HEK293 (cell line): ENCODE measurements at regions not wholly inside any gene's neighbourhood (a gene's known extent, or its start where the extent isn't known, plus 50 kb on each side); places are given as distances from the start of the nearest gene placed in this dataset.

Source experiments
- CTCF ChIA-PET: fragments of 350-600 bp; formaldehyde crosslinking; extraction: SDS; loops from one replicate; lab custom pipeline; 2021; ENCODE audit warnings: antibody characterized with exemption; lab: Yijun Ruan, JAX
- POLR2A ChIA-PET: fragments of 300-600 bp; formaldehyde crosslinking; extraction: SDS; loops from one replicate; lab custom pipeline; 2020; ENCODE audit warnings: antibody characterized with exemption, inconsistent platforms; lab: Yijun Ruan, JAX
- H3K27ac ChIP-seq: fragments of 200-500 bp; sonication (Bioruptor generic); 2 replicates; pipeline ENCODE4 v1.5.1; 2014; ENCODE audit warnings: low read depth, low read length, control low read depth, inconsistent platforms; ENCODE audit errors: extremely low read depth
- H3K36me3 ChIP-seq, 2 experiments: fragments of 200-500 bp in 1 of 2; sonication (Bioruptor generic) in 1 of 2; 1 replicate in 1 of 2; 2 replicates in 1 of 2; pipeline ENCODE4 v1.5.1; 2014 to 2017; ENCODE audit warnings: inconsistent platforms in 2 of 2, low read length in 2 of 2; ENCODE audit not compliant: control insufficient read depth in 2 of 2, insufficient read depth in 1 of 2
- H3K4me1 ChIP-seq: fragments of 200-500 bp; sonication (Bioruptor generic); 2 replicates; pipeline ENCODE4 v1.5.1; 2014; ENCODE audit warnings: mild to moderate bottlenecking, low read length, inconsistent platforms; ENCODE audit not compliant: control insufficient read depth, insufficient read depth
- H3K4me3 ChIP-seq: 2 replicates; pipeline ENCODE4 v1.5.1; 2011; ENCODE audit warnings: low read depth, mild to moderate bottlenecking, control low read depth, low read length, moderate library complexity
- H3K9me3 ChIP-seq: fragments of 200-500 bp; sonication (Bioruptor generic); 2 replicates; pipeline ENCODE4 v1.5.1; 2014; ENCODE audit warnings: low read depth, low read length, inconsistent platforms; ENCODE audit not compliant: control insufficient read depth, insufficient read depth
- FEZF1 ChIP-seq: fragments of 450-650 bp; formaldehyde crosslinking; IDR thresholded peaks from 2 replicates; pipeline ENCODE4 v1.5.1; 2016; ENCODE audit warnings: missing biosample characterization, missing genetic modification characterization
- GFI1B ChIP-seq: fragments of 450-650 bp; formaldehyde crosslinking; IDR thresholded peaks from 2 replicates; pipeline ENCODE4 v1.5.1; 2016; ENCODE audit warnings: missing biosample characterization, missing genetic modification characterization
- GLI4 ChIP-seq: fragments of 450-650 bp; formaldehyde crosslinking; IDR thresholded peaks from 2 replicates; pipeline ENCODE4 v1.5.1; 2016; ENCODE audit warnings: missing biosample characterization, missing genetic modification characterization
- HOXC10 ChIP-seq: sonication (generic); formaldehyde crosslinking; IDR thresholded peaks from 2 replicates; pipeline ENCODE4 v1.8.1; 2023; ENCODE audit warnings: mild to moderate bottlenecking, missing genetic modification reagents
- KLF10 ChIP-seq: fragments of 450-650 bp; IDR thresholded peaks from 2 replicates; pipeline ENCODE4 v1.5.1; 2018; ENCODE audit warnings: missing biosample characterization, mild to moderate bottlenecking, missing genetic modification characterization
- KLF17 ChIP-seq: fragments of 450-650 bp; formaldehyde crosslinking; IDR thresholded peaks from 2 replicates; pipeline ENCODE4 v1.5.1; 2016; ENCODE audit warnings: missing biosample characterization, missing genetic modification characterization
- MYNN ChIP-seq: fragments of 450-650 bp; formaldehyde crosslinking; IDR thresholded peaks from 2 replicates; pipeline ENCODE4 v1.5.1; 2016; ENCODE audit warnings: missing biosample characterization, missing genetic modification characterization, borderline replicate concordance
- PRDM2 ChIP-seq: fragments of 450-650 bp; formaldehyde crosslinking; IDR thresholded peaks from 2 replicates; pipeline ENCODE4 v1.5.1; 2016; ENCODE audit warnings: missing biosample characterization, missing genetic modification characterization, borderline replicate concordance
- ZBTB1 ChIP-seq: fragments of 450-650 bp; formaldehyde crosslinking; IDR thresholded peaks from 2 replicates; pipeline ENCODE4 v1.5.1; 2016; ENCODE audit warnings: missing biosample characterization, missing genetic modification characterization
- ZBTB26 ChIP-seq: fragments of 450-650 bp; formaldehyde crosslinking; optimal IDR thresholded peaks from 2 replicates; pipeline ENCODE3; 2016; ENCODE audit warnings: missing biosample characterization, mild to moderate bottlenecking, missing genetic modification characterization
- ZBTB44 ChIP-seq: fragments of 450-650 bp; IDR thresholded peaks from 2 replicates; pipeline ENCODE4 v1.5.1; 2018; ENCODE audit warnings: missing biosample characterization, mild to moderate bottlenecking, missing genetic modification characterization
- ZNF16 ChIP-seq: fragments of 450-650 bp; formaldehyde crosslinking; IDR thresholded peaks from 2 replicates; pipeline ENCODE4 v1.5.1; 2016; ENCODE audit warnings: low read depth, missing biosample characterization, missing genetic modification characterization
- ZNF26 ChIP-seq: fragments of 450-650 bp; formaldehyde crosslinking; IDR thresholded peaks from 2 replicates; pipeline ENCODE4 v1.5.1; 2016; ENCODE audit warnings: missing biosample characterization, missing genetic modification characterization
- ZNF362 ChIP-seq: fragments of 450-650 bp; formaldehyde crosslinking; IDR thresholded peaks from 2 replicates; pipeline ENCODE4 v1.5.1; 2016; ENCODE audit warnings: missing biosample characterization, missing genetic modification characterization
- ZNF404 ChIP-seq: fragments of 450-650 bp; formaldehyde crosslinking; IDR thresholded peaks from 2 replicates; pipeline ENCODE4 v1.5.1; 2017; ENCODE audit warnings: missing biosample characterization, missing genetic modification characterization
- ZNF571 ChIP-seq: fragments of 450-650 bp; formaldehyde crosslinking; IDR thresholded peaks from 2 replicates; pipeline ENCODE4 v1.5.0; 2017; ENCODE audit warnings: missing biosample characterization, missing genetic modification characterization
- ZNF645 ChIP-seq: fragments of 450-650 bp; formaldehyde crosslinking; IDR thresholded peaks from 2 replicates; pipeline ENCODE4; 2016; ENCODE audit warnings: missing biosample characterization, missing genetic modification characterization
- ZNF707 ChIP-seq: fragments of 450-650 bp; formaldehyde crosslinking; IDR thresholded peaks from 2 replicates; pipeline ENCODE4 v1.5.1; 2016; ENCODE audit warnings: missing biosample characterization, missing genetic modification characterization
- ZNF785 ChIP-seq: fragments of 450-650 bp; formaldehyde crosslinking; IDR thresholded peaks from 2 replicates; pipeline ENCODE4 v1.5.1; 2016; ENCODE audit warnings: missing biosample characterization, missing genetic modification characterization
- ZNF792 ChIP-seq: fragments of 450-650 bp; formaldehyde crosslinking; IDR thresholded peaks from 2 replicates; pipeline ENCODE4 v1.5.1; 2016; ENCODE audit warnings: missing biosample characterization, missing genetic modification characterization
- ZNF830 ChIP-seq: fragments of 450-650 bp; IDR thresholded peaks from 2 replicates; pipeline ENCODE4 v1.5.0; 2018; ENCODE audit warnings: missing biosample characterization, missing genetic modification characterization, low read depth, mild to moderate bottlenecking, moderate library complexity
- ZNF843 ChIP-seq: fragments of 450-650 bp; formaldehyde crosslinking; IDR thresholded peaks from 2 replicates; pipeline ENCODE4 v1.5.1; 2016; ENCODE audit warnings: missing biosample characterization, missing genetic modification characterization
- ZSCAN30 ChIP-seq: fragments of 450-650 bp; IDR thresholded peaks from 2 replicates; pipeline ENCODE4 v1.5.1; 2018; ENCODE audit warnings: missing biosample characterization, mild to moderate bottlenecking, missing genetic modification characterization, moderate library complexity

GRCh38 chr3:147551491-147551890 lies 142.3 kb downstream of the ZIC1 start:
- H3K27ac ChIP-seq = no peak overlapping the region
- H3K36me3 ChIP-seq = no peaks in the 10 kb centered on the region
- H3K4me1 ChIP-seq = no peaks in the 10 kb centered on the region
- H3K4me3 ChIP-seq = no peak overlapping the region
- no peaks in the 10 kb centered on the region for H3K9me3 ChIP-seq
- ChIA-PET CTCF (no interaction called here), POLR2A (no interaction called here)
- TF ChIP-seq ZNF843 (tag by site-specific recombination) (no peak), KLF17 (tag by site-specific recombination) (no peak), GLI4 (no peak), ZNF362 (tag by site-specific recombination) (no peak), ZSCAN30 (tag by site-specific recombination) (no peak), HOXC10 (CRISPR knock-in tag) (no peak), MYNN (tag by site-specific recombination) (no peak), ZNF16 (tag by site-specific recombination) (no peak), GFI1B (no peak), ZNF830 (tag by site-specific recombination) (no peak), KLF10 (tag by site-specific recombination) (no peak)

GRCh38 chr3:147554332-147554731 lies 145.2 kb downstream of the ZIC1 start:
- ChIA-PET CTCF (interaction anchor here (0.6 kb wide), 1 partner anchor 319 kb away, joined by 3 read pairs; no protein-coding TSS in a partner anchor), POLR2A (no interaction called here)
- no peaks in the 10 kb centered on the region for H3K4me1 ChIP-seq
- no peak overlapping the region for H3K4me3 ChIP-seq
- H3K36me3 ChIP-seq = no peaks in the 10 kb centered on the region
- H3K27ac ChIP-seq = no peak overlapping the region
- no peaks in the 10 kb centered on the region for H3K9me3 ChIP-seq
- TF ChIP-seq ZNF571 (tag by site-specific recombination) = no peak
- no peak for TF ChIP-seq ZBTB44
- no peak for TF ChIP-seq ZNF645 (tag by site-specific recombination)
- TF ChIP-seq ZNF404 (tag by site-specific recombination) = no peak
- TF ChIP-seq ZNF707 (tag by site-specific recombination) = no peak
- no peak for TF ChIP-seq ZNF26 (tag by site-specific recombination)
- no peak for TF ChIP-seq ZBTB26
- TF ChIP-seq FEZF1 = no peak
- no peak for TF ChIP-seq ZBTB1
- no peak for TF ChIP-seq ZNF785 (tag by site-specific recombination)
- TF ChIP-seq PRDM2 (tag by site-specific recombination) = no peak
- TF ChIP-seq ZNF792 = no peak
